ENCODE measurements at regions not wholly inside any gene's neighbourhood (a gene's known extent, or its start where the extent isn't known, plus 50 kb on each side); places are given as distances from the start of the nearest gene placed in this dataset.

DNA sequence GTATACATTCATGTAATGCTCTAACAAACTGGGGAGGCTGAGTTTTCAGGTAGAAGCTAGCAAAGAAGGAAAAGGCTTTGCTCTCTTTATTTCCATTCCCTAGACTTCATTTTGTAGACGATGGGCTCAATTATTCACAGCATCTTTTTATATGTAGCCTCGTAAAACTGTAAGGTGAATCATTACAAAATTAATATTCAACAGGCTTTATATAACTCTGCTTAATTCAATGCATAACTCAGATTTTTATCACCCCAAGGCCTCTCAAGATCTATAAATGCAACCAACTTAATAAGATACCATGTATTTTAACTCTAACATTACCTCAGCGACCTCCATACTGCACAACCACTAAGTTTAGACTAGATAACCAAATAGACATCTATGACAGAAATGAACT is 63.0 kb upstream of the FRMD4B start:
- in situ Hi-C loops (cut with MboI; ENCODE audit: low sequenced_read_pairs) = no loop called here

DNA sequence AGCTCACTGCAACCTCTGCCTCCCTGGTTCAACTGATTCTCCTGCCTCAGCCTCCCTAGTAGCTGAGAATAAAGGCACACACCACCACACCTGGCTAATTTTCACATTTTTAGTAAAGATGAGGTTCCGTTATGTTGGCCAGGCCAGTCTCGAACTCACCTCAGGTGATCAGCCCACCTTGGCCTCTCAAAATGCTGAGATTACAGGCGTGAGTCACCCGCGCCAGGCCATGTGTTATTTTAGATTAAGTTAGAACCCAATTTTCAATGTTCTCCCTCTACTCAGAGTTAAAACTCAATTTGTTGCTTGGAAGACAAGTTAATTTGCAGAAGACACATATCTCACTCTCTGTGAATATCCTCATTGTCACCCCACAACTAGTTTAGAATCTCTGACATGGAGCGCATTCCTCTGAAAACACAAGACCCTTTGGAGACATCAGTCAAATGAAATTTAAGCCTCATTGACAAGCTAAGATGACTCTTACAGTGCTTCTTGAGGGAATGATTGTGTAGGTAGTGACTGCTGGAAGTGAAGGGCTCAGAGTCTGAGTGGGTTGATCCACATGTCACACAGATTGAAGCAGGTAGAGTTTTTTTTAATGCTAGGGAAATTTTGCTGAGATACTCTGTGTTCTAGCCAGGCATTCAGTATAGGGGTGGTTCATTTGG is 60.6 kb upstream of the FRMD4B start:
- in situ Hi-C loops (cut with MboI; ENCODE audit: low sequenced_read_pairs) = no loop called here

- in situ Hi-C loops (cut with MboI; ENCODE audit: low sequenced_read_pairs) = no loop called here
These were observed 59.6 kb upstream of the FRMD4B start for GRCh38 chr3:69445498-69445897.

DNA sequence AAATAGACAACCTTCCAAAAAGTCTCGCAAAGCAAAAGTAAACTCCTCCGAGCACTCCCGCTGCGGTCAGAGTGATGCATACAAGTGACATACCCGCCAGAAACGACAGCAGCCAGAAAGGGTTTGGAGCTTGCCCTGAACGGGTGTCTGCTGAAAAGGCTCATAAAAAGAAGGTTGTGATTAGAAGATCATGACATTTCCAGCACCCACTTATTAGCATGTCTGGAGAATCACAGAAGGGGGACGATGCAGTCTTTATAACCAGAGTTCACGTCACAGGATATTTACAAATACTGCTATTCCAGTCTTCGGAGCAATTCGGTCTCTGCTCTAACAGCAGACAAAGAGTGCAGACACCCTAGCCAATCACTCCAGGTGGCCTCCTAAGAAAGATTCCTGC is 59.1 kb upstream of the FRMD4B start:
- in situ Hi-C loops (cut with MboI; ENCODE audit: low sequenced_read_pairs) = no loop called here

GRCh38 chr3:69443457-69443920 is 57.6 kb upstream of the FRMD4B start:
- in situ Hi-C loops (cut with MboI; ENCODE audit: low sequenced_read_pairs) = no loop called here

DNA sequence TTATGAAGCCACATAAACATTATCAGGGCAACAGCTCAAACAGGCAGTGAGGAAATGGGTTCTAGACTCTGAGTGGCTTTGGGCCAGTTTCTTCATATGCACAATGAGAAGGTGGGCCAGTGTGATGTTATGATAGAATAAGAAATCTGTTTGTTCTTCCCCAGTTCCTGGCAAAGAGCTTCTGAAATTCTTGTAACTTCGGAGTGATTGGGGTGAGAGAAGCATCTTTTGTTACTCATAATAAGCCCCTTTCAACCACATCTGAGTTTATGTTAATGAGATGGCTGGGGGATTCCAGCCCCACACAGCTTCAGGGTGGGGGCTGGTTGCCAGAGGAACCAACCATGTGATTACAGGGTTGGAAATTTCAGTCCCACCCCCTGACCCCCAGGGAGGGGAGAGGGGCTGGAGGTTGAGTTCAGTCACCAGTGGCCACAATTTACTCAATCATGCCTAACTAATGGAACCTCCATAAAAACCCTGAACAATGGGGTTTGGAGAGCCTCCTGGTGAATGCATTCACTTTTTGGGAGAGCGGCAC is 57.0 kb upstream of the FRMD4B start:
- in situ Hi-C loops (cut with MboI; ENCODE audit: low sequenced_read_pairs) = no loop called here

DNA sequence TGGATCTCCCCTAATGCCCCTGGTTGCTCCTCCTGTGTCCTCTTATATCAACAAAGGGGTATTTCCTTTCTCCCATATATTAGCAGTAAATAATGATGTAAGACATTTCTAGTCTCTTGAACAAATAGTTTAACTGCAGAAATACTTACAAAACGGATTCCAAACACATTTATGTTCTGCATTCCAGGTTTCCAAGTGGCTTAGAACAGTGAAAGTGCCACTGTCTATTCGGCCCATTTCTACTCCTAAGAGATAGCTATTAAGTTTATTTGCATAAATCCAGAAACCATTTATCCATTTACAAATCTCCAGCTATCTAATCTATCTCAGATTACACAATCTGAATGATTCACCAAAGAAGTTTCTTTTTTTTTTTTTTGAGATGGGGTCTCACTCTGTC is 55.8 kb upstream of the FRMD4B start:
- in situ Hi-C loops (cut with MboI; ENCODE audit: low sequenced_read_pairs) = no loop called here

- in situ Hi-C loops (cut with MboI; ENCODE audit: low sequenced_read_pairs) = no loop called here
These were observed 55.2 kb upstream of the FRMD4B start for GRCh38 chr3:69441040-69441439.

GRCh38 chr3:69439643-69440270 is 53.9 kb upstream of the FRMD4B start:
- in situ Hi-C loops (cut with MboI; ENCODE audit: low sequenced_read_pairs) = no loop called here

DNA sequence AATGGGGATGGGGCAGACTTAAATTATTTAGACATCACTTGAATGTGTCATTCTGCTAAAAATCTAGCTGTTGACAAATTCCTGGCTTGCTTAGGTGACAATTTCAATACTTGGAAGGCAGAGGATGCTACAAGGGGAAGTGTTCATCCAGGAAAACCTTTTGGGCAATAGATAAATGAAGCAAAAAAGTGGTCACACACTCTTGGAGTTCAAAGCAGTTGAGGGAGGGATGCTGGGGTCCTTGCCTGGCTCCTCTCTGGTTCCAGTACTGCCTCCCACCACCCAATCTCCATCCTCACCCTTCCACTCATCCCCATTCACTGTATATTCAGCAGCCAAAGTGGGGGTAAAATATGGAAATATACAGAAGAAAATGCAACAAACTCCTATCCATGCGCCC is 52.6 kb upstream of the FRMD4B start:
- in situ Hi-C loops (cut with MboI; ENCODE audit: low sequenced_read_pairs) = no loop called here

- in situ Hi-C loops (cut with MboI; ENCODE audit: low sequenced_read_pairs) = no loop called here
These were observed 49.7 kb upstream of the FRMD4B start for GRCh38 chr3:69435274-69436265.

Data from HL-60/S4 treated with retinoic acid at 250 ng/mL for 4 days and 3 days (cell line).